Nephron progenitor cell (in vitro differentiated cells): ENCODE measurements at regions not wholly inside any gene's neighbourhood (a gene's known extent, or its start where the extent isn't known, plus 50 kb on each side); places are given as distances from the start of the nearest gene placed in this dataset.

Experiments
- DNase-seq: peaks from one replicate; pipeline ENCODE4 v3.0.0; 2021
- H3K27ac Mint-ChIP-seq: 2 replicates; pipeline ENCODE4 v1.8.0; 2021; ENCODE audit warnings: mild to moderate bottlenecking, moderate library complexity, mixed read lengths
- H3K27me3 Mint-ChIP-seq: 2 replicates; pipeline ENCODE4 v1.8.0; 2021; ENCODE audit warnings: mild to moderate bottlenecking, low read depth, mixed read lengths; ENCODE audit not compliant: poor library complexity
- H3K36me3 Mint-ChIP-seq: 2 replicates; pipeline ENCODE4 v1.8.0; 2021; ENCODE audit warnings: low read depth, mixed read lengths
- H3K4me1 Mint-ChIP-seq: 2 replicates; pipeline ENCODE4 v1.8.0; 2021; ENCODE audit warnings: mixed read lengths
- H3K4me3 Mint-ChIP-seq: 2 replicates; pipeline ENCODE4 v1.8.0; 2021; ENCODE audit warnings: mild to moderate bottlenecking, moderate library complexity, mixed read lengths
- H3K9me3 Mint-ChIP-seq: 2 replicates; pipeline ENCODE4 v1.8.0; 2021; ENCODE audit warnings: mild to moderate bottlenecking, moderate library complexity, mixed read lengths
- TF ChIP-seq, protein P1 (sequence below): fragments of 200-600 bp; sonication (generic); IDR thresholded peaks from 2 replicates; pipeline ENCODE4 v1.5.0; 2021; ENCODE audit warnings: antibody characterized with exemption

DNA sequence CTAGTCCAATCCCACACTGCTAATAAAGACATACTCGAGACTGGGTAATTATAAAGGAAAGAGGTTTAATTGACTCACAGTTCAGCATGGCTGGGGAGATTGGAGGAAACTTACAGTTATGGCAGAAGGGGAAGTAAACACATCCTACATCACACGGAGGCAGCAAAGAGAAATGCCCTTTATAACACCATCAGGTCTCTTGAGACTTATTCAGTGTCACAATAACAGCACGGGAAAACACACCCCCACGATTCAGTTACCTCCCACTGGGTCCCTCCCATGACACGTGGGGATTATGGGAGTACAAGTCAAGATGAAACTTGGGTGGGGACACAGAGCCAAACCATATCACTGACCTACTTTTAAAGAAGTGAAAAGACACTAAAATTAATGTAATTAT is 1130.4 kb upstream of the SLC10A2 start:
- no peaks in the 10 kb centered on the region for H3K4me1 Mint-ChIP-seq
- no peaks in the 10 kb centered on the region for H3K27me3 Mint-ChIP-seq

DNA sequence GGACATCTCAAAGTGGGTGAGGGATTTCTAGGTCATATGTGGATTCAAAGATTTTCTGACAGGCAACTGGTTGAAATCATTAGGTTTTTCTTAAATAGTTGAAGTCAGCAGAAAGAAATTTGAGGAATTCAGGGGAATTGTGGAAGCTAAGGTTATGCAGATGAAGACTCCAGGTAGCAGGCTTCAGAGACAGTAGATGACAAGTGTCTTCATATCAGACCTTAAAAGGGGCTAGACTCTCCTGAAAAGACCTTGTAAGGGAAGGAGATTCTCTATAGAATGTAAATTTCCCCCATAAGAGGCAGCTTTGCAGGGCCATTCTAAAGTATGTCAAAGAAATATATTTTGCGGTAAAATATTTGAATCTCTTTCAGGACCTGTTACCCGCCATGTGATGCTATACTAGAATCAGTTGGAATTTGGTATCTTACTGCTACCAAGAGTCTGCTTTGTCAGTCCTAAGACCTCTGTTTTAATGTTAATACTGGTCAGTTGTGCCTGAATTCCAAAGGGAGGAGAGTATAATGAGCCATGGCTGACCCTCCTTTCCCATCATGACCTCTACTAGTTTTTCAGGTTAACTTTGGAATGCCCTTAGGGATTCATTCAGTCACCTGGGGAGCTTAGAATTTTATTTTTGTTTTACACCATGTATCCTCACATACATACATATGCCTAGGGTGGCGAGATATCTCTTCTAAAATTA is 1115.5 kb upstream of the SLC10A2 start:
- Mint-ChIP-seq H3K4me1 (no peaks in the 10 kb centered on the region), H3K4me3 (no peak overlapping the region), H3K36me3 (no peaks in the 10 kb centered on the region), H3K27ac (no peak overlapping the region), H3K9me3 (peaks cover 10% of the 10 kb centered on the region), H3K27me3 (no peaks in the 10 kb centered on the region)
- DNase-seq: no peak
- TF ChIP-seq, protein P1, sequence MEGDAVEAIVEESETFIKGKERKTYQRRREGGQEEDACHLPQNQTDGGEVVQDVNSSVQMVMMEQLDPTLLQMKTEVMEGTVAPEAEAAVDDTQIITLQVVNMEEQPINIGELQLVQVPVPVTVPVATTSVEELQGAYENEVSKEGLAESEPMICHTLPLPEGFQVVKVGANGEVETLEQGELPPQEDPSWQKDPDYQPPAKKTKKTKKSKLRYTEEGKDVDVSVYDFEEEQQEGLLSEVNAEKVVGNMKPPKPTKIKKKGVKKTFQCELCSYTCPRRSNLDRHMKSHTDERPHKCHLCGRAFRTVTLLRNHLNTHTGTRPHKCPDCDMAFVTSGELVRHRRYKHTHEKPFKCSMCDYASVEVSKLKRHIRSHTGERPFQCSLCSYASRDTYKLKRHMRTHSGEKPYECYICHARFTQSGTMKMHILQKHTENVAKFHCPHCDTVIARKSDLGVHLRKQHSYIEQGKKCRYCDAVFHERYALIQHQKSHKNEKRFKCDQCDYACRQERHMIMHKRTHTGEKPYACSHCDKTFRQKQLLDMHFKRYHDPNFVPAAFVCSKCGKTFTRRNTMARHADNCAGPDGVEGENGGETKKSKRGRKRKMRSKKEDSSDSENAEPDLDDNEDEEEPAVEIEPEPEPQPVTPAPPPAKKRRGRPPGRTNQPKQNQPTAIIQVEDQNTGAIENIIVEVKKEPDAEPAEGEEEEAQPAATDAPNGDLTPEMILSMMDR: no peak

More for the DNA sequence above, 1130.4 kb upstream of the SLC10A2 start:
- no peak for DNase-seq
- H3K36me3 Mint-ChIP-seq: no peaks in the 10 kb centered on the region
- TF ChIP-seq, protein P1: no peak
- no peak overlapping the region for H3K27ac Mint-ChIP-seq
- H3K4me3 Mint-ChIP-seq: no peak overlapping the region
- peaks cover 7% of the 10 kb centered on the region for H3K9me3 Mint-ChIP-seq

DNA sequence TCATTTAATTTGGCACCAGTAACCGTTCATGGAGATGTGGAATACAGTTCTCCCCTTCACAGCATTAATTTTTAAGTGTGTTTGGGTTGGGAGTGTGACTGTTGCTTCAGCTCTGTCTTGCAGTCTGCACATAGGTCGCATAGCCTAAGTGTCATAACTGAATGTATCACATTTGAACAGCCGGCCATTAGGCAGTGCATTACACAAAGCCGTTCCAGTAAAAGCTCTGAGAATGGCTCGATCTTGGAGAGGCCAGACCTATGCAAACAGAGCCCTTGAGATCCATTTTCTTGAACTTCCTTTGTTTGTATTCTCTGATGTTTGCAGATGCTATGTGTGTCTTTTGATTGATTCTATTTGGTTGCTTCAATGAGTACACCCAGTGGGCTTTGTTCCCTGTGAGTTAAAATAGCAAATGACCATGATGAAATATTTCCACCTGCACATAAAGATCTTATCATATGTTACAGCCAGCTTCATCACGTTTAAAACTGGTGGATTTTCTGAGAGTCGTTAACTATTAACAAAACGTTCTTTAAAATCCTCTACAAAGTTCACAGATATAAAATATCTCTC is 1104.9 kb upstream of the SLC10A2 start:
- no peaks in the 10 kb centered on the region for H3K27me3 Mint-ChIP-seq
- TF ChIP-seq, protein P1: no peak
- no peaks in the 10 kb centered on the region for H3K4me1 Mint-ChIP-seq
- H3K9me3 Mint-ChIP-seq: no peaks in the 10 kb centered on the region
- H3K4me3 Mint-ChIP-seq: no peak overlapping the region
- H3K27ac Mint-ChIP-seq: no peak overlapping the region
- no peak for DNase-seq
- no peaks in the 10 kb centered on the region for H3K36me3 Mint-ChIP-seq

DNA sequence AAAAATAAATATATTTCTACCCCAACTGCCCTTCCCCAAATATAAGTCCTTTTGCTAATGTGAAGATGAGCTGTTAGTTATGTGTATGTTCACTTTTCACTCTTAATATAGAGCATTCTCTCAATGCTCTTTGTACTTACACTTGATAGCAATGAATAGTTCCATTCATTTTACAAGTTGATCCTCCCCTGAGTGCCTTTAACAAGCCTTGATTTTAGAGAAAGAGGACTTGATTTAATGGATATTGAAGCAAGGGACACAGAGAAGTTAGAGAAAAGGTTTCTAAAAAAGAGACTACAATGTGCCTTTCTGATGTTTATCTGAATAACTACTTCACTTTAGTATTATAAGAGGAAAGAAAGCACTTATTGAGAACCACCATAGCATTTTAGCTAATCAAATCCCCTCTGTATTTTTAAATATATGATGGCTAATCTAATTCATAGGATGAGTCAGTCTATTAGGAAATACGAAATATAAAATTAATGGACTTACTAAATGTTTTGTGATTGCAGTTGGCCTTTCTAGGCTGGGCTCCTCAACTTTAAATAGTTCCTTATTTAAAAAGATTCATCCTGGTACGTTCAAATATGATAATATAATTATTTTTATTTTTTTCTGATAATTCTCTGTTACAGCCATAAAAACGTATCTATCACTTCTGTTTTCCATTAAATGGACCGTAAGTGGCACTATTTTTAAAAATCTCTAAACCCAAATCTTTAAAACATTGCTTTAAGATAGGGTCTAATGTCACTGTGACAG is 1097.8 kb upstream of the SLC10A2 start:
- H3K4me1 Mint-ChIP-seq: no peaks in the 10 kb centered on the region
- no peak for DNase-seq
- no peaks in the 10 kb centered on the region for H3K36me3 Mint-ChIP-seq
- TF ChIP-seq, protein P1: no peak
- H3K9me3 Mint-ChIP-seq: peaks cover 3% of the 10 kb centered on the region
- H3K4me3 Mint-ChIP-seq: no peak overlapping the region
- no peak overlapping the region for H3K27ac Mint-ChIP-seq
- H3K27me3 Mint-ChIP-seq: no peaks in the 10 kb centered on the region

DNA sequence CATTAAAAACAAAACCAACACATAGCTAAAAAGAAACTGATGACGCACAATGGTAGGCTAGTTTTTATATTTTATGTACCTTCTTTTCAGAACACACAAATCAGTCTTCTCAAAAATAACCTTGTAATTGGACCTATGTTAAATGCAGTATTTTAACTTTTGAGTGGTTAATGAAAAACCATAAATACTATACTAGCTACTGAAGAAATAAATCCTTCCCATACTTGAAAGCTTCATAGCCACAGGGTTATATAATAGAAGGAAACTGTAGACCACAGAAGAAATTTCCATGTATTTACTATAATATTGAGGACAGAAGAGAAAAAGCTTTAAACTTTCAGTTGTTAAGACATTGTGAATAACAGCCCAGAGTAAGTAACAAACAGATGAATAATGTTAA is 1094.3 kb upstream of the SLC10A2 start:
- H3K27ac Mint-ChIP-seq: no peak overlapping the region
- no peaks in the 10 kb centered on the region for H3K4me1 Mint-ChIP-seq
- H3K4me3 Mint-ChIP-seq: no peak overlapping the region
- no peaks in the 10 kb centered on the region for H3K36me3 Mint-ChIP-seq
- peaks cover 3% of the 10 kb centered on the region for H3K9me3 Mint-ChIP-seq
- DNase-seq: no peak
- TF ChIP-seq, protein P1: no peak
- H3K27me3 Mint-ChIP-seq: no peaks in the 10 kb centered on the region
